DOHH2 (cell line): ENCODE measurements at regions not wholly inside any gene's neighbourhood (a gene's known extent, or its start where the extent isn't known, plus 50 kb on each side); places are given as distances from the start of the nearest gene placed in this dataset.

Experiments used
- EZH2phosphoT487 ChIP-seq: fragments of 200-600 bp; sonication (generic); IDR thresholded peaks from 2 replicates; pipeline ENCODE4 v1.6.1; 2017; ENCODE audit warnings: borderline replicate concordance, mild to moderate bottlenecking, antibody characterized with exemption, low read length, moderate library complexity, mixed read lengths
- TF ChIP-seq, protein P1 (sequence below): fragments of 200-600 bp; sonication (generic); IDR thresholded peaks from one replicate; pipeline ENCODE4 v1.5.1; 2014; ENCODE audit warnings: antibody characterized with exemption, mild to moderate bottlenecking, low read depth, low read length; ENCODE audit not compliant: poor library complexity, severe bottlenecking

DNA sequence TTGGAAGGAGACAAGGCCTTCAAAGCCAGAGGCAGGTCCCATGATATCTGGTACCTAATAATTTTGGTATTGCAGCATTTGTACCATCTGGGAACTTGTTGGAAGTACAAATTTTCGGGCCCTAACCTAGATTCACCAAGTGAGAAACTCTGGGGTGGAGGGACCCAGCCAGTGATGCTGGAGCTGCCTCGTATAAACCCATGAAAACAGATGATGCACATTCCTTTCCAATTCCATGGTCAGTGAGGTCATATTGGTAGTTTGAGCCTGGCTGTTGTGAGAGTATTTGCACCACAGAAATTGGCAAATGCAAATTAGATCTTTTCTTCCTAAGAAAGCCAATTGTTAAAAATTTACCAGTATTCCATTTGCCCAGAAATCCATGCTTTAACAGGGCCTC, 269.6 kb upstream of the PLXNA2 start:
- TF ChIP-seq, protein P1, sequence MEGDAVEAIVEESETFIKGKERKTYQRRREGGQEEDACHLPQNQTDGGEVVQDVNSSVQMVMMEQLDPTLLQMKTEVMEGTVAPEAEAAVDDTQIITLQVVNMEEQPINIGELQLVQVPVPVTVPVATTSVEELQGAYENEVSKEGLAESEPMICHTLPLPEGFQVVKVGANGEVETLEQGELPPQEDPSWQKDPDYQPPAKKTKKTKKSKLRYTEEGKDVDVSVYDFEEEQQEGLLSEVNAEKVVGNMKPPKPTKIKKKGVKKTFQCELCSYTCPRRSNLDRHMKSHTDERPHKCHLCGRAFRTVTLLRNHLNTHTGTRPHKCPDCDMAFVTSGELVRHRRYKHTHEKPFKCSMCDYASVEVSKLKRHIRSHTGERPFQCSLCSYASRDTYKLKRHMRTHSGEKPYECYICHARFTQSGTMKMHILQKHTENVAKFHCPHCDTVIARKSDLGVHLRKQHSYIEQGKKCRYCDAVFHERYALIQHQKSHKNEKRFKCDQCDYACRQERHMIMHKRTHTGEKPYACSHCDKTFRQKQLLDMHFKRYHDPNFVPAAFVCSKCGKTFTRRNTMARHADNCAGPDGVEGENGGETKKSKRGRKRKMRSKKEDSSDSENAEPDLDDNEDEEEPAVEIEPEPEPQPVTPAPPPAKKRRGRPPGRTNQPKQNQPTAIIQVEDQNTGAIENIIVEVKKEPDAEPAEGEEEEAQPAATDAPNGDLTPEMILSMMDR: no peak
- TF ChIP-seq EZH2phosphoT487: no peak
